DOHH2 (cell line): ENCODE measurements at regions not wholly inside any gene's neighbourhood (a gene's known extent, or its start where the extent isn't known, plus 50 kb on each side); places are given as distances from the start of the nearest gene placed in this dataset.

Experiments
- H3F3A ChIP-seq: fragments of 200-600 bp; sonication (generic), shearing (Covaris generic); 2 replicates; pipeline ENCODE4 v1.6.0; 2016; ENCODE audit warnings: antibody characterized with exemption, mild to moderate bottlenecking; ENCODE audit not compliant: control insufficient read depth, insufficient read depth
- H3K27ac ChIP-seq: fragments of 200-600 bp; sonication (generic); 2 replicates; pipeline ENCODE4 v1.5.1; 2014; ENCODE audit warnings: low read depth, mild to moderate bottlenecking, low read length, moderate library complexity
- H3K27me3 ChIP-seq: fragments of 200-600 bp; sonication (generic); 2 replicates; pipeline ENCODE4 v1.6.1; 2014; ENCODE audit warnings: mild to moderate bottlenecking, low read length, mixed read lengths; ENCODE audit not compliant: control insufficient read depth
- H3K36me3 ChIP-seq: fragments of 200-600 bp; sonication (generic); 2 replicates; pipeline ENCODE4 v1.6.1; 2014; ENCODE audit warnings: mild to moderate bottlenecking, low read length, moderate library complexity, mixed read lengths; ENCODE audit not compliant: control insufficient read depth
- H3K4me1 ChIP-seq: fragments of 200-600 bp; sonication (generic); 2 replicates; pipeline ENCODE4 v1.6.1; 2014; ENCODE audit warnings: mild to moderate bottlenecking, low read length, mixed read lengths; ENCODE audit not compliant: control insufficient read depth
- H3K4me2 ChIP-seq: fragments of 200-600 bp; sonication (generic); 2 replicates; pipeline ENCODE4 v1.6.0; 2014; ENCODE audit warnings: mild to moderate bottlenecking, low read length, moderate library complexity
- H3K4me3 ChIP-seq: fragments of 200-600 bp; sonication (generic); 2 replicates; pipeline ENCODE4 v1.5.1; 2014; ENCODE audit warnings: mild to moderate bottlenecking, low read length, mixed read lengths
- H3K79me2 ChIP-seq: fragments of 200-600 bp; sonication (generic); 2 replicates; pipeline ENCODE4 v1.6.1; 2014; ENCODE audit warnings: mild to moderate bottlenecking, low read length, mixed read lengths; ENCODE audit not compliant: control insufficient read depth
- H3K9me2 ChIP-seq: fragments of 200-600 bp; sonication (generic); replicated peaks from 2 replicates; pipeline ENCODE4 v1.6.1; 2014; ENCODE audit warnings: mild to moderate bottlenecking, low read length, mixed read lengths; ENCODE audit not compliant: control insufficient read depth
- H3K9me3 ChIP-seq: fragments of 200-600 bp; sonication (generic); 2 replicates; pipeline ENCODE4 v1.6.1; 2014; ENCODE audit warnings: antibody characterized with exemption, low read length, mixed read lengths; ENCODE audit not compliant: control insufficient read depth, insufficient read depth
- H4K20me1 ChIP-seq: fragments of 200-600 bp; sonication (generic); 2 replicates; pipeline ENCODE4 v1.6.0; 2014; ENCODE audit warnings: low read depth, mild to moderate bottlenecking, antibody characterized with exemption, low read length, moderate library complexity; ENCODE audit not compliant: control insufficient read depth, insufficient read depth
- CTCF ChIP-seq: fragments of 200-600 bp; sonication (generic); IDR thresholded peaks from one replicate; pipeline ENCODE4 v1.5.1; 2014; ENCODE audit warnings: antibody characterized with exemption, mild to moderate bottlenecking, low read depth, low read length; ENCODE audit not compliant: poor library complexity, severe bottlenecking
- EZH2phosphoT487 ChIP-seq: fragments of 200-600 bp; sonication (generic); IDR thresholded peaks from 2 replicates; pipeline ENCODE4 v1.6.1; 2017; ENCODE audit warnings: borderline replicate concordance, mild to moderate bottlenecking, antibody characterized with exemption, low read length, moderate library complexity, mixed read lengths

GRCh38 chr21:24367936-24368335 lies 1239.3 kb downstream of the MRPL39 start:
- H3K9me2 ChIP-seq, result no peaks in the 10 kb centered on the region
- no peaks in the 10 kb centered on the region for H3K9me3 ChIP-seq
- H3F3A ChIP-seq, result no peaks in the 10 kb centered on the region
- no peaks in the 10 kb centered on the region for H3K36me3 ChIP-seq
- no peaks in the 10 kb centered on the region for H3K27me3 ChIP-seq
- H3K4me2 ChIP-seq, result no peak overlapping the region
- TF ChIP-seq EZH2phosphoT487 (no peak), CTCF (no peak)
- no peaks in the 10 kb centered on the region for H4K20me1 ChIP-seq
- no peak overlapping the region for H3K4me3 ChIP-seq
- H3K4me1 ChIP-seq, result no peaks in the 10 kb centered on the region
- no peaks in the 10 kb centered on the region for H3K79me2 ChIP-seq
- H3K27ac ChIP-seq, result no peak overlapping the region

DNA sequence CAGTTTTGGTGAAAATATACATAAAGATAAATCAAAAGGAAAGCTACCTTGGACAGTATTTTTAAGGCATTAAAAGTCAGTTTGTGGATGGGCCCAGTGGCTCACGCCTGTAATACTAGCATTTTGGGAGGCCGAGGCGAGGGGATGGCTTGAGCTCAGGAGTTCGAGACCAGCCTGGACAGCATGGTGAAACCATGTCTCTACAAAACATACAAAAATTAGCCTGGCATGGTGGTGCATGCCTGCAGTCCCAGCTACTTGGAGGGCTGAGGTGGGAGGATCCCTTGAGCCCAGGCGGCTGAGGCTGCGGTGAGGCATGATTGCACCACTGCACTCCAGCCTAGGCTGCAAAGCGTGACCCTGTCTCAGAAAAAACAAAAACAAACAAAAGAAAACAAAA lies 1253.8 kb downstream of the MRPL39 start:
- no peaks in the 10 kb centered on the region for H4K20me1 ChIP-seq
- H3K9me2 ChIP-seq, result no peaks in the 10 kb centered on the region
- no peak overlapping the region for H3K4me2 ChIP-seq
- TF ChIP-seq CTCF (no peak), EZH2phosphoT487 (no peak)
- H3K4me3 ChIP-seq, result no peak overlapping the region
- no peak overlapping the region for H3K27ac ChIP-seq
- H3K79me2 ChIP-seq, result no peaks in the 10 kb centered on the region
- H3F3A ChIP-seq, result no peaks in the 10 kb centered on the region
- no peaks in the 10 kb centered on the region for H3K36me3 ChIP-seq
- no peaks in the 10 kb centered on the region for H3K27me3 ChIP-seq
- H3K9me3 ChIP-seq, result no peaks in the 10 kb centered on the region
- no peaks in the 10 kb centered on the region for H3K4me1 ChIP-seq

- Histone ChIP-seq H3K79me2 (no peaks in the 10 kb centered on the region), H3K4me2 (no peak overlapping the region)
Measured at GRCh38 chr21:24339406-24339805, 1267.9 kb downstream of the MRPL39 start.

More at GRCh38 chr21:24339406-24339805, 1267.9 kb downstream of the MRPL39 start:
- no peaks in the 10 kb centered on the region for H3K9me2 ChIP-seq
- H3K27ac ChIP-seq, result no peak overlapping the region
- no peaks in the 10 kb centered on the region for H3K27me3 ChIP-seq
- no peaks in the 10 kb centered on the region; the same call in 1 of the 2 replicates for H3K9me3 ChIP-seq
- no peaks in the 10 kb centered on the region for H3F3A ChIP-seq
- no peak overlapping the region for H3K4me3 ChIP-seq
- H3K36me3 ChIP-seq, result no peaks in the 10 kb centered on the region
- TF ChIP-seq EZH2phosphoT487, result no peak
- TF ChIP-seq CTCF, result no peak
- H3K4me1 ChIP-seq, result no peaks in the 10 kb centered on the region
- H4K20me1 ChIP-seq, result no peaks in the 10 kb centered on the region
